Keratinocyte (primary cell): ENCODE measurements at regions not wholly inside any gene's neighbourhood (a gene's known extent, or its start where the extent isn't known, plus 50 kb on each side); places are given as distances from the start of the nearest gene placed in this dataset.

Experiments
- EZH2 ChIP-seq: IDR thresholded peaks from one replicate; pipeline ENCODE4 v1.6.1; 2012; ENCODE audit warnings: inconsistent platforms, mild to moderate bottlenecking, low read length, moderate library complexity
- TF ChIP-seq, protein P1 (sequence below), 3 experiments: IDR thresholded peaks in 1 of 3; conservative IDR thresholded peaks in 1 of 3; optimal IDR thresholded peaks in 1 of 3; 2 replicates in 2 of 3; 3 replicates in 1 of 3; pipeline versions ENCODE3 to v1.5.1; 2011; ENCODE audit warnings: low read length in 3 of 3, mild to moderate bottlenecking in 3 of 3, moderate library complexity in 2 of 3, control low read depth in 1 of 3, inconsistent platforms in 1 of 3; ENCODE audit not compliant: insufficient read depth in 2 of 3; ENCODE audit errors: extremely low read depth in 1 of 3

DNA sequence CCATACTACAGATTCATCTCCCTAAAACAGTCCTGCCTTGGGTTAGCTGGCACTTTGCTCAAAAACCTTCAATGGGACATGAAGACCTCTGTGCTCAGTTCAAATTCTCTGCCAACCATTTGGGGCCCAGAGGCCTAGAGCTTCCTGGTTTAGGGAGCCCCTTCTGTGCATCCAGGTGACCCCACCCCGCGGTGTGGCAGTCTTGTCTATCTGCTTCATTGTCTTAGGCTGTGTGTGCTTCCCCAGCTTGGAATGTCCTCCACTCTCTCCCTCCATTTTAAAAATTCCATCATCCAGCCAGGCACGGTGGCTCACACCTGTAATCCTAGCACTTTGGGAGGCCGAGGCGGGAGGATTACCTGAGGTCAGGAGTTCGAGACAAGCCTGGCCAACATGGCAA is 99.0 kb upstream of the NEO1 start:
- TF ChIP-seq EZH2, result no peak
- TF ChIP-seq, protein P1, sequence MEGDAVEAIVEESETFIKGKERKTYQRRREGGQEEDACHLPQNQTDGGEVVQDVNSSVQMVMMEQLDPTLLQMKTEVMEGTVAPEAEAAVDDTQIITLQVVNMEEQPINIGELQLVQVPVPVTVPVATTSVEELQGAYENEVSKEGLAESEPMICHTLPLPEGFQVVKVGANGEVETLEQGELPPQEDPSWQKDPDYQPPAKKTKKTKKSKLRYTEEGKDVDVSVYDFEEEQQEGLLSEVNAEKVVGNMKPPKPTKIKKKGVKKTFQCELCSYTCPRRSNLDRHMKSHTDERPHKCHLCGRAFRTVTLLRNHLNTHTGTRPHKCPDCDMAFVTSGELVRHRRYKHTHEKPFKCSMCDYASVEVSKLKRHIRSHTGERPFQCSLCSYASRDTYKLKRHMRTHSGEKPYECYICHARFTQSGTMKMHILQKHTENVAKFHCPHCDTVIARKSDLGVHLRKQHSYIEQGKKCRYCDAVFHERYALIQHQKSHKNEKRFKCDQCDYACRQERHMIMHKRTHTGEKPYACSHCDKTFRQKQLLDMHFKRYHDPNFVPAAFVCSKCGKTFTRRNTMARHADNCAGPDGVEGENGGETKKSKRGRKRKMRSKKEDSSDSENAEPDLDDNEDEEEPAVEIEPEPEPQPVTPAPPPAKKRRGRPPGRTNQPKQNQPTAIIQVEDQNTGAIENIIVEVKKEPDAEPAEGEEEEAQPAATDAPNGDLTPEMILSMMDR (optimal IDR thresholded peaks at IDR 0.05 in 1 of 3, IDR thresholded peaks at IDR 0.05 in 1 of 3, conservative IDR thresholded peaks at IDR 0.05 in 1 of 3; ENCODE audit: extremely low read depth in 1 of 3, insufficient read depth in 2 of 3, low read length in 3 of 3), result no peak
